ENCODE measurements at regions not wholly inside any gene's neighbourhood (a gene's known extent, or its start where the extent isn't known, plus 50 kb on each side); places are given as distances from the start of the nearest gene placed in this dataset.
"Not testable (repeated sequence)": the region's sequence is repeated elsewhere in the genome, so short reads cannot be mapped to it uniquely, and the experiment has no call there.

DNA sequence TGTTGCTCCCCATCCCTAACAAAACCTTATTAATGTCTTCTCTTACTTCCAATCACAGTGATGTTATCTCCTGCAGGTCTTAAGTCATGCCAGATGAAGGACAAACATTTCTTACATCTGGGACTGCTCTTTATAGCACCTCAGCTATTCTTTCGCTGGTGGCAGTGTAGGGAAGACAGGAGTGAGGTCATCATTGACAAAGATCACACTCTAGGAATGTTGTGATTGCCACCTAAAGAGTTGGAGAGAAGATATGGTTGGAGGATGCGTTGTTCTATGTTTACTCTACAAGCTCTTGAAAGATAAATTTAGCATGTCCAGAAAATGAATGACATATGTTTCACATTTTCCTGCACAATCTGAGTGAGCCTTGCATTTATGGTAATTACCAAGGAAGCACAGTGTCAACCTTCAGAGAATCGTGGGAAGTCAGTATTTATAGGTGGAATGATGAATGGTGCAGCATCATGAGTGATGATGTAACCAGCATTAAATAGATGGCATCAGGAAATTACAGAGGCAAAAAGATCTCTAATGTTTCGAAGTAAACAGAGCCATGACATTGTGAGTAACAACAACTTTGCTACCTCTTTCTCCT lies 188.1 kb upstream of the STEAP1 start:
- in situ Hi-C loops (cut with HindIII; ENCODE audit: low pct_unique_long_range_greater_than_20kb, low sequenced_read_pairs), result no loop called here
- DNase-seq (ENCODE audit: low read depth, low spot score), result no peak

DNA sequence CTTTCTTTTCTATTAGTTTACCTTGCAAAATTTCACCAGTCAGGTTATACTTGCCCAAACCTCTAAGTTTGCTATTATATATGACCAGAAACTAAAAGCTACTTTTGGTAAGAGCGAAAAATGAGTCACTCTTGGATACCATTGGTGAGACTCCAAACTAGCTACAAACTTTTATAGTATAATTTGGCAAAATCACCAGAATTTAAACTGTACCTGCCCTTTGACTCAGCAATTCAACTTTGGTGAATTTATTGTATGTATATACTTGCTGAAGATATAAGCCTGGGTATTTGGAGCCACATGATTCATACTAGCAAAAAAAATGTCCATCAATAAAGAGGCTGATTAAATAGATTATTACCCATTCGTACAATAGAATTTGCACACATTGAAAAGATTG lies 178.7 kb upstream of the STEAP1 start:
- no peak for DNase-seq (ENCODE audit: low read depth, low spot score)
- in situ Hi-C loops (cut with HindIII; ENCODE audit: low pct_unique_long_range_greater_than_20kb, low sequenced_read_pairs), result no loop called here

DNA sequence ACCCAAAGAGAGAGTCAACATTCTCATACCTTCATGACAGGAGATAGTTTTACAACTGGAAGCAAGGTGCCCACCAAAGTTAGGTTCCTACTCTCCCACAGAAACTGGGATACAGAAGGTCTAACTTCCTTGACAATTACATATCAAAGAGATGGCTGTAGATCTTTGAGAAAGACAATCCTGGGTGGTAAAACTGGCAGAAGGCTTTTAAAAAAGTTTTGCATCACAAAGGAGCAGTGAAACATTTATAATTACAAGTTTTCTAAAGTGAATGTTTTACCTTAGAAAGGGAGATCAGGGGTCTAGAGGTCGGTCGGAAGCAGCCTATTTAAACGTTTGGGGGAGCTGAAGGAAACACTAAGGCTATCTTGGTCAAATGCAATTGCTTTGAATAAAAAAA lies 166.6 kb upstream of the STEAP1 start:
- in situ Hi-C loops (cut with HindIII; ENCODE audit: low pct_unique_long_range_greater_than_20kb, low sequenced_read_pairs), result no loop called here
- no peak for DNase-seq (ENCODE audit: low read depth, low spot score)

DNA sequence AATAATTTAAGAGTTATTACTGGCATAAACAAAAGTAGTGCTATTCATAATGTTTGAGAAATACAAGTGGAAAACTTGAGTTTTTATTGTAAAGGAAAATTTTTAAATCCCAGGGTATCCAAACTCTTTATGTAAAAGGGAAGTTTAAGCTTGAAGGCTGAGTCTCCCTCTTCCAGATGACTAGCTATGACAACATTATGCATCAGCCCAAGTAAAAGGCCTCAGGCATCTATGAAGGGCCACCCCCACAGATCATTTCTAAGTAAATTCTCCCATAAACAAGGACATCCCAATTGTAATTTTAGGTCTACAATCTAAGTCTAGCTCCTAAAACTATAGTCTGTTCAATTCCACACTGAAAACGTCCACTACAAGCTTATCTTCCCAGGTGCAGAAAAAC lies 166.2 kb upstream of the STEAP1 start:
- DNase-seq (ENCODE audit: low read depth, low spot score), result no peak
- in situ Hi-C loops (cut with HindIII; ENCODE audit: low pct_unique_long_range_greater_than_20kb, low sequenced_read_pairs), result no loop called here

DNA sequence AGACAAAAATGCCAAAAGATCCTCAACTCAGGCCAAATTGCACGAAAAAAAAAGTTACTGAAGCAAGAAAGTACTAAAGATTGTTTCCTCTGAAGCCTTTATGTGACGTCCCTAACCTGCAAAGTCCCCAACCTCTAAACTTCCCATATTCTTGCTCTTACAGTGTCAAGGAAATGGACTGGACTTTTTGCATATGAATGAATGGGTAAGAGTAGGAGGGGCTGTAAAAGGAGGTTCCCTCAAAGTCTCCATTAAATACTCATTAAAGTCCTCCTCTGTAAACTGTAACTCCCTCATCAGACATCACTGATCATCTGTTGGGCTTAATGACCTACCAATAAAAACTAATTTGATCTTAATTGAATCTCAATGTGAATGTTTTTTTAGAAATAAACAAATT lies 164.8 kb upstream of the STEAP1 start:
- in situ Hi-C loops (cut with HindIII; ENCODE audit: low pct_unique_long_range_greater_than_20kb, low sequenced_read_pairs), result no loop called here
- no peak for DNase-seq (ENCODE audit: low read depth, low spot score)

DNA sequence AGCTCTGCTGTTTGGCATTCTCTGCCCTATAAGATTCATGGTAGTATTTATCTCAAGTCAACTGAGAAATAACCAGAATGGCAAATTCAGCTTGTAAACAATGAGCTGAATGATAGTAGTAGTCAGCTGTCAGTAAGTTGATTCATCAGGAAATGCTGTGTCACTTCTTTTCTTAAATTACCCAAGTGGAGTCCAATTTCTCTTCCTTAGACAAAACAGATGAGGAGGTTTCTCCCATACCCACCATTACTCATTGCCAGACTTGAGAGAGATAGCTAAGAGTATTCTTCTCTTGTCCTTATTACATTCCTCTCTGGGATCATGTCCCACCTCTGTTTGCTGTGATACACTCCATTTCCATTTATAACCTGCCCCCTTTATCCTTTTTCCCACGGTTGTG lies 159.8 kb upstream of the STEAP1 start:
- in situ Hi-C loops (cut with HindIII; ENCODE audit: low pct_unique_long_range_greater_than_20kb, low sequenced_read_pairs), result no loop called here
- DNase-seq (ENCODE audit: low read depth, low spot score), result no peak

DNA sequence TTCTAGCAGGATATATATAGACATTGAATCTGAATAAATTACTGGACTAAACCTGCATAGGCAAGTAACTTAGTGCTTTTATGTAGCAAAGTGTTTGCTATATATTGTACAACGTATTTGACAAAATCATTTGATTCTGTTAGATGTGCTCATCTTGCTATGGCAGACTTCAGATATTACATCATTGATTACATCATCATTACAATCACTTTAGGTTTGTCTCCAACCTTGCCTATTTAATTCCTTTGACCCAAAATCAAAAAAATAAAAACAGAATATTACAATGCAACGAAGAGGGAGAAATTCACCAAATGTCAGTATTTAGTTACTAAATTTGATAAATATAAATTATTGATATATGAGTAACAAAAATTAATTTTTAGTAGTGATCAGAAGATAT lies 155.7 kb upstream of the STEAP1 start:
- in situ Hi-C loops (cut with HindIII; ENCODE audit: low pct_unique_long_range_greater_than_20kb, low sequenced_read_pairs), result no loop called here
- DNase-seq (ENCODE audit: low read depth, low spot score), result no peak

DNA sequence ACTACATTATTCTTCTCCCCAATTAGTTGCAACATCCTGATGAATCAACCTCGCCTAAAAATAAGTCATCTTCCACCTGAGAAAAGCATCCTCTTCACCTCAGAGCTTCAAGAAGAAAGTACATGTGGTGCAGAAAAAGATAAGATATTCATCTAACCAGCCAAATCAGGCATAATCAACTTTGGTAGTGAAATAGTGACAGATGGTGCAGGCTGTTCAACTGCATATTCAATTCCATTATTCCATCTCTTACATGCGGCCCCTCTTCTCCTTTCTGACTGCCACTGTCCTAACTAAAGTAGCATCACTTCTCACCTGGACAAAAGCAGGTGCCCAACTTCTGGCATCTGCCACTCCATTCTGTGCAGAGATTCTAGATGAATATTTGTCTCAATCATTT lies 148.4 kb upstream of the STEAP1 start:
- DNase-seq (ENCODE audit: low read depth, low spot score), result no peak
- in situ Hi-C loops (cut with HindIII; ENCODE audit: low pct_unique_long_range_greater_than_20kb, low sequenced_read_pairs), result no loop called here

DNA sequence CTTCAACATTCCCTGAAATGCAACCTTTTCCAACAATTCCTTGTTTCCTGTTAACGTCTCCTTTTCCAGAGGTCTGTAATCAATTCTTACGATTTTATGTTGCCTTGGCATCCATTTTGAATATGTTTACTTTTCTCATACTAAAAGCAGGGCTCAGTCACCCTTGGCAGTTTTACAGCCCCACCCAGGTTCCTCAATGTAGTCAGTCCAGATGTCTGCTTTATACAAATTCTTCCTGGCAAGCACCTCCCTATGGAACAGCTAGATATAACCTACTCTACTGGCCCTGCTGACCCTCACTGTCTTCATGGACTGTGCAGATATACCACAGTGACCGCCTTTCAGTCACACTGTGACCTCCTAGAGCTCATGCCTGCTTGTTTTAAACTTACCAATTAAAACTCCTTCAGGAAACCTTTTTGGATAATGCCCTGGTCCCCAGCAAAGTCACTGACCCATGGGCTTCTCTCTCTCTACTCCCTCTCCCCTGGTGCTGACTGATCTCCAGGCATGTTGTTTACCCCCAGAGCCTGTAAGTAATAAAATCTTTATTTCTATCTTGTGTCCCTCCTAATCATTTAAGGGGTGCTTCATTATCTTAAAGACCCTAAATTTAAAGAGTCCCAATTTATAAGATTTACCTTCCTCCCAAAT lies 147.1 kb upstream of the STEAP1 start:
- DNase-seq (ENCODE audit: low read depth, low spot score), result no peak
- in situ Hi-C loops (cut with HindIII; ENCODE audit: low pct_unique_long_range_greater_than_20kb, low sequenced_read_pairs), result no loop called here

DNA sequence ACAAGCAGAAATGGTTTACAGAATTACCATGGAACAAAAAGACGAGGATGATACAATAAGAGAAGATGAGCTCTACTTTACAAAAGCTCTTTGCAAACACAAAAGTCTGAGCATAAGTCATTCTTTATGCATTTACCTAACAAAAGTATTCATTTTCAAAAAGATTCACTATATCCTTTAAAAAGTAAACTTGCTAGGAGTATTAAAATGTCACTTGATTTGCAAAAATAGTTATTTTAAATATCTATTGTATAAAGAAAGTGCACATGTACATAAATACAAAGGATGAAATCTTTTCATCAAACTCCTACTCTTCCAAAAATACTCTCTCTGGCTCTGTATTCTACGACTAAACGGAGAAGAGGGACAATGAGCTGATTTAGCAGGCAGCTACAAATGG lies 146.4 kb upstream of the STEAP1 start:
- in situ Hi-C loops (cut with HindIII; ENCODE audit: low pct_unique_long_range_greater_than_20kb, low sequenced_read_pairs), result no loop called here
- no peak for DNase-seq (ENCODE audit: low read depth, low spot score)

DNA sequence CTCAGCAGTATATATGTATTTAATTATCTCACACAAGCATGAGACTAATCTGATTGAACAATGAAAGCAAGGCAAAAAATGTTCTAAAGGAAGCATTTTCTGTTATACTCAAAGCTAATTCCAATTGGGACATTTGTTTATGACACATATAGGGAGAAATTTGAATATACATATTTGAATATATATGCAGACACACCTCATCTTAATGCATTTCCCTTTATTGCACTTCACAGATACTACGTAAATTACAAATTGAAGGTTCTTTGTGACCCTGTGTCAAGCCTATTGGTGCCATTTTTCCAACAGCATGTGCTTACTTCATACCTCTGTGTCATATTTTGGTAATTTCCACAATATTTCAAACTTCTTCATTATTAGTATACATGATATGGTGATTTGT lies 132.1 kb upstream of the STEAP1 start:
- in situ Hi-C loops (cut with HindIII; ENCODE audit: low pct_unique_long_range_greater_than_20kb, low sequenced_read_pairs), result no loop called here
- DNase-seq (ENCODE audit: low read depth, low spot score), result no peak

DNA sequence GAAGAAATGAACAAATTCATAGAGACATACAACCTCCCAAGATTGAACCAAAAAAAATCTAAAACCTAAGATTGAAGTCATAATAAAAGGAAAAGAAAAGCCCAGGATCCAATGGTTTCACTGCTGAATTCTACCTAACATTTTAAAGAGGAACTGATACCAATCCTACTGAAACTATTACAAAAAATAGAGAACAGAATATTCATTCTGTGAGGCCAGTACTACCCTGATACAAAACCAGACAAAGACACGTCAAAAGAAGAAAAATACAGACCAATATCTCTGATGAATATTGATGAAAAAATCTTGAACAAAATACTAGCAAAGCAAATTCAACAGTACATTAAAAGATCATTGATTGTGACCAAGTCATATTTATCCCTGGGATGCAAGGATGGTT lies 128.5 kb upstream of the STEAP1 start:
- in situ Hi-C loops (cut with HindIII; ENCODE audit: low pct_unique_long_range_greater_than_20kb, low sequenced_read_pairs), result no loop called here
- DNase-seq (ENCODE audit: low read depth, low spot score), result no peak

DNA sequence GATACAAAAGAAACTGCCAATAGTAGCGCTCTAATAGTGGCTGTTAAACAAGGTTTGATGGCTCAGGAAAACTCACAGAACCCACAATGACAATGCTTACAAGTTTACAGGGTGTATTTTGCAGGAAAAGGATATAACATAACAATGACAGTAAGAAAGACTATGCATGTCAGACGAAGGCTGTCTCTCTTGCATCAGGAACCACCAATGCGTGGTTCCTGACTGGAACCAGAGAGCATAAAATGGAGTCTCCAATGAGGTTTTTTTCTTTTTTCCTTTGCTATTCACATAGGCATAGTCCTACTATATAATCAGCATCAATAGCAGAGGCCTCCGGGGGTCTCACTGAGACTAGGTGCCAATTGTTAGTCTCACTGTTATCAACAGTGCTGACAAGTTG lies 120.4 kb upstream of the STEAP1 start:
- no peak for DNase-seq (ENCODE audit: low read depth, low spot score)
- in situ Hi-C loops (cut with HindIII; ENCODE audit: low pct_unique_long_range_greater_than_20kb, low sequenced_read_pairs), result no loop called here

DNA sequence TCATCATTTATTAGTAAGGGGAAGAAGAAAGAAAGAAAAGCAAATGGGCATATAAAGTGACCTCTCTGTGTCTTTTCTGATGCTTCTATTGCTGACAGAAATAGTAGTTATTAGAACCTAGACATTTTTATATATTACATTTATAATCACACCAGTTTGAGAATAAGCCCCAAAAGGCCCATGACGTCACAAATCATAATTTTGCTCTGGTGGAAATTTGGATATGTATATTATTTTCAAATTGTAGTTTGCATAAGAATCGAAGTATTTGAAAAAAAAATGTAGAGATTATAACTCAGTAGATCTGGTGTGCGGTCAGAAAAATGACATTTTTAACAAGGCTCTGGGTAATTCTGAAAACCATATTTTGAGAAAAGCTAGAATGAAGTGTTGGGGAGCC lies 101.2 kb upstream of the STEAP1 start:
- in situ Hi-C loops (cut with HindIII; ENCODE audit: low pct_unique_long_range_greater_than_20kb, low sequenced_read_pairs), result loop anchor here (10.0 kb wide), 1 partner anchor 1278 kb away; no protein-coding TSS in a partner anchor
- DNase-seq (ENCODE audit: low read depth, low spot score), result no peak

DNA sequence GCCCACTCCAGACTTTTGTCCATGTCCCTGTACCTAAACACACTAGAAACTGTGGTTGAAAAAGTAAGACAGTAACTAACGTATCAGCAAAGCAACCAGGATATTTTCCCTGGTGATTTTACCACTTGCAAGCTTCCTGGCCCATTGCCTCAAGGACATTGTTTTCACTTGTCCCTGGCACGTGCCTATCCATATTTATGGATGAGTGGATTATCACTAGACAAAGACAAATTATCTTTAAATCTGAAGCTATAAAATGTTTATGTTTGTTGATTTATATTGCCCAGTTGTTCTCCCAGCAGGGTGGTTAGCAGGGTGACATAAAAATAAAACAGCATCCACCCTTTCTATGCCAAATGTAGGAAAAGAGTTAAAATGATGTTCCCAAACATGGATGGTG lies 93.2 kb upstream of the STEAP1 start:
- no peak for DNase-seq (ENCODE audit: low read depth, low spot score)
- in situ Hi-C loops (cut with HindIII; ENCODE audit: low pct_unique_long_range_greater_than_20kb, low sequenced_read_pairs), result no loop called here

DNA sequence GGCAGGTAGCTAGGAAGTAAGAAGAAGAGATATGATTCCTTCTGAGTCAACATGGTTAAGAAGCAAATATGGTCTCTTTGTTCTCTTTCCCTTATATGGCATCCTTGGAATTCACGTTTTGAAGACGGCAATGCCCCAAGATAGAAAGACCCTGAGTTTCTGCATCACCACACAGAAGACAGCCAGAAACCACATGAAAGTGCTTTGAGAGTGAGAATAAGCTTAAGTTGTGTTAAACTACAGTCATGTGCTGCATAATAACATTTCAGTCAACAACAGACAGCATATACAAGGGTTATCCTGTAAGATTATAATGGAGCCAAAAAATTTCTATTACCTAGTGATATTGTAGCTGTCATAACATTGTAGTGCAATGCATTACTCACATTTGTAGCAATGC lies 89.9 kb upstream of the STEAP1 start:
- no peak for DNase-seq (ENCODE audit: low read depth, low spot score)
- in situ Hi-C loops (cut with HindIII; ENCODE audit: low pct_unique_long_range_greater_than_20kb, low sequenced_read_pairs), result no loop called here

DNA sequence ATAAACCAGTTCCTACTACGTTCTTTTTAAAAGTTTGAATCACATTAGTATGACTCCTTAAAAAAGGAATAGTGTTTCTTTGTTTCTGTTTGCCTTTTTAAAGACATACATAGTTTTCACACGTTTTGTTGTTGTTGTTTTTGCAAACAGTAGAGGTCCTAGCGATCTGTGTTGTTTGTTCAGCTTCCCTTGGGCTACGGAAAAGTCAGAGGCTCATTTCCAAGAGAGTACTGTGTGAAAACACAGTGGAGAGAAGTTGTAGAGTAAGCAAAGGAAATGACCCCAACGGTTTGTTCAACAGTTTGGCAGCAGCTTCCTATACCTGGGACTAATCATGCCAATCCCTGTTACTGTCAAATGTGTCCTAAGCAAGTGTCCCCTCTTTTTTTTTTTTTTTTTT lies 87.1 kb upstream of the STEAP1 start:
- in situ Hi-C loops (cut with HindIII; ENCODE audit: low pct_unique_long_range_greater_than_20kb, low sequenced_read_pairs), result no loop called here
- DNase-seq (ENCODE audit: low read depth, low spot score), result no peak

DNA sequence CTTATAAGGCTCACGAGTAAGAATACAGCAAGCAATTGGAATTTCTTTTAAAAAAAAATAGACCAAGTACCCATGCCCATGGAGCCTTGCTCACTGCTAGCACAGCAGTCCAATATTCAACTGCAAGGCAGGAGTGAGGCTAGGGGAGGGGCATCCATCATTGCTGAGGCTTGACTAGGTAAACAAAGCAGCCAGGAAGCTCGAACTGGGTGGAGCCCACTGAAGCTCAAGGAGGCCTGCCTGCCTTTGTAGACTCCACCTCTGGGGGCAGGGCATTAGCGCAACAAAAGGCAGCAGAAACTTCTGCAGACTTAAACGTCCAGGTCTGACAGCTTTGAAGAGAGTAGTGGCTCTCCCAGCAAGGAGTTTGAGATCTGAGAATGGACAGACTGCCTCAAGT lies 84.0 kb upstream of the STEAP1 start:
- DNase-seq (ENCODE audit: low read depth, low spot score); in situ Hi-C loops (cut with HindIII; ENCODE audit: low pct_unique_long_range_greater_than_20kb, low sequenced_read_pairs): not testable (repeated sequence)

DNA sequence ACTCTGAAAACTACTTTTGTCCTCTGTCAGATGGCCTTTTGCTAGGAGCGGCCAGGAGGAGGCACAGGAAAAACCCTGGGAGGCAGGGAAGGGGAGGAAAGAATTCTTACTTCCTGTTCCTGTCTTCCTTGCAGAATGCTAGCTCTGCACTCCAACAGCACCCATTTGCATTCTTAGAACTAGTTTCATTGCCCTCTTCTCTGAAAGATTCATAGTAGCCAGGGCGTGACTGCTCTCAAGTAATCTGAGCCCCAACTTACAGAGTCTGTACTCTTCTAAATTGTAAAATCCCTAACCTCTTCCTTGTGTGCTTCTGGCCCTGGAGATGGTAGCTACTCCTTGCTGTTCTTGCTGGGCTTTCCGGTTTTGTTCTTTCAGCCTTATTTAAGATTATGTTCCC lies 75.3 kb upstream of the STEAP1 start:
- no peak for DNase-seq (ENCODE audit: low read depth, low spot score)
- in situ Hi-C loops (cut with HindIII; ENCODE audit: low pct_unique_long_range_greater_than_20kb, low sequenced_read_pairs), result no loop called here

DNA sequence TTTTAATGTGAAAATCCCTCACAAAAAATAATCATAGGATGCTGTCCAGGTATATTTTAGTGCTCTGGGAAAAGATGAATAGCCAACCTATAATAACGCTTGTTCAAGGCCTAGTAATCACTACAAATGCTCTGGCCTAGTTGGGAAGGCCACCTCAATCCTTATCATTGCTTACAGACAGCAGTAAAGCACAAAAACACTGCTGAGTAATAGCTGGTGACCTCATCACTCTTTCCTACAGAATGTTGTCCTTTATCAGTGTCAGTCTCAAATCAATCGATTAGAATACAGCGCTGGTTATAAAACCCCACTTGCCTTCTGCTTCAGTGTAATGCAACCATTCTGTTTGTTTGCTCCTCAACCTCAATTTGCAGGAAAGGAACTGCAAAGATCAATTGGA lies 72.6 kb upstream of the STEAP1 start:
- no peak for DNase-seq (ENCODE audit: low read depth, low spot score)
- in situ Hi-C loops (cut with HindIII; ENCODE audit: low pct_unique_long_range_greater_than_20kb, low sequenced_read_pairs), result no loop called here

All from SK-MEL-5 (cell line).